Stimulated activated naive CD8-positive, alpha-beta T cell treated with anti-CD3 and anti-CD28 coated beads, Interleukin-15, amount 100 ng/mL, for 72 hours (primary cell): ENCODE measurements at regions not wholly inside any gene's neighbourhood (a gene's known extent, or its start where the extent isn't known, plus 50 kb on each side); places are given as distances from the start of the nearest gene placed in this dataset.

ENCODE experiments used
- ATAC-seq: fragments of 150-1000 bp; cut with Tn5 transposase; 2 replicates; pipeline ENCODE4 v1.10.0; 2021; ENCODE audit warnings: mild to moderate bottlenecking, moderate library complexity
- DNase-seq, 2 donors: peaks; one replicate each; pipeline ENCODE4 v3.0.0; 2021 to 2022
- H3K27ac Mint-ChIP-seq, 2 donors: one replicate each; pipeline ENCODE4 v1.8.0; 2022; ENCODE audit warnings: mild to moderate bottlenecking in 2 of 2, mixed read lengths in 2 of 2, moderate library complexity in 2 of 2
- H3K27me3 Mint-ChIP-seq: one replicate; pipeline ENCODE4 v1.8.0; 2022; ENCODE audit warnings: mixed read lengths
- H3K4me1 Mint-ChIP-seq: one replicate; pipeline ENCODE4 v1.8.0; 2022; ENCODE audit warnings: mild to moderate bottlenecking, mixed read lengths
- H3K4me3 Mint-ChIP-seq, 2 donors: one replicate each; pipeline ENCODE4 v1.8.0; 2022; ENCODE audit warnings: mild to moderate bottlenecking in 2 of 2, mixed read lengths in 2 of 2, moderate library complexity in 1 of 2
- H3K9me3 Mint-ChIP-seq, 2 donors: one replicate each; pipeline ENCODE4 v1.8.0; 2022; ENCODE audit warnings: mixed read lengths in 2 of 2

GRCh38 chr17:77880711-77881450 lies 77.6 kb upstream of the TNRC6C start:
- H3K4me3 Mint-ChIP-seq, result peak overlapping the region; percentile 77 to 81
- H3K27me3 Mint-ChIP-seq, result no peaks in the 10 kb centered on the region
- DNase-seq (no peak), ATAC-seq (peak; percentile 0)
- H3K4me1 Mint-ChIP-seq, result peaks cover 81% of the 10 kb centered on the region
- H3K27ac Mint-ChIP-seq, result peak overlapping the region in 1 of 2 donors; percentile 64
- peaks cover 5 to 6% of the 10 kb centered on the region in 2 donors for H3K9me3 Mint-ChIP-seq

DNA sequence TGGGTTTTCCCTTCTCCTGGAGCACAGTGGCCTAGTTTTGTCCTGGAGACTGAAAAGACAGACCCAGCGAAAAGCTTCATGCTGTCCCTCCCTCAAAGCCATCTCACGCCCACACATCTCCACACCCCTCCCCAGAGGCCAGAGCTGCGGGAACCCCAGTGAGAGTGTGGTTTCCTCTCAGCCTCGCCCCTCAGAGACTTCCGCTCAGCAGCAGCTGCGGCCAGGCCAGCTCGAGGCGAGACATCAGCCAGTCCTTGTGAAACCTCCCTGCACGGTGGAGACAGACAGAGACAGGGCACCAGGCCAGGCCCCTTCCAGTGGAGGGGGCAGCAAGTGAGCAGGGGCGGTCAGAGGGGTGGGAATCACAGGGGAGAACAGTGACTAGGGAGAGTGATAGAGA lies 77.0 kb upstream of the TNRC6C start:
- no peaks in the 10 kb centered on the region for H3K9me3 Mint-ChIP-seq
- H3K4me3 Mint-ChIP-seq, result peak overlapping the region; percentile 77 to 81
- DNase-seq (peak; percentile 74 to 81), ATAC-seq (peak; percentile 73)
- peaks cover 7% of the 10 kb centered on the region for H3K27me3 Mint-ChIP-seq
- H3K4me1 Mint-ChIP-seq, result peaks cover 87% of the 10 kb centered on the region
- peak overlapping the region in 1 of 2 donors; percentile 28 for H3K27ac Mint-ChIP-seq

- peak overlapping the region; percentile 91 to 98 for H3K27ac Mint-ChIP-seq
- DNase-seq, result no peak
- no peaks in the 10 kb centered on the region for H3K9me3 Mint-ChIP-seq
- no peak for ATAC-seq
- peaks cover 11% of the 10 kb centered on the region for H3K27me3 Mint-ChIP-seq
- H3K4me3 Mint-ChIP-seq, result peak overlapping the region; percentile 77 to 81
- peaks cover 92% of the 10 kb centered on the region for H3K4me1 Mint-ChIP-seq
These were observed 76.5 kb upstream of the TNRC6C start for GRCh38 chr17:77882040-77882439.

- H3K4me3 Mint-ChIP-seq, result peak overlapping the region; percentile 51 to 81
- peaks cover 15% of the 10 kb centered on the region for H3K27me3 Mint-ChIP-seq
- H3K27ac Mint-ChIP-seq, result peak overlapping the region; percentile 91 to 98
- no peaks in the 10 kb centered on the region for H3K9me3 Mint-ChIP-seq
- ATAC-seq (peak; percentile 94), DNase-seq (peak; percentile 84 to 93)
- H3K4me1 Mint-ChIP-seq, result peaks cover 92% of the 10 kb centered on the region
These were observed 75.9 kb upstream of the TNRC6C start for GRCh38 chr17:77882481-77883212.

- peak overlapping the region; percentile 91 to 98 for H3K27ac Mint-ChIP-seq
- H3K4me3 Mint-ChIP-seq, result peak overlapping the region; percentile 41 to 64
- peaks cover 15% of the 10 kb centered on the region for H3K27me3 Mint-ChIP-seq
- peaks cover 92% of the 10 kb centered on the region for H3K4me1 Mint-ChIP-seq
- DNase-seq, result no peak
- no peaks in the 10 kb centered on the region for H3K9me3 Mint-ChIP-seq
- ATAC-seq, result no peak
These were observed 75.3 kb upstream of the TNRC6C start for GRCh38 chr17:77883213-77883650.

- peak overlapping the region; percentile 89 to 94 for H3K27ac Mint-ChIP-seq
- ATAC-seq (no peak), DNase-seq (no peak)
- peak overlapping the region; percentile 64 to 66 for H3K4me3 Mint-ChIP-seq
- H3K4me1 Mint-ChIP-seq, result peaks cover 96% of the 10 kb centered on the region
- H3K9me3 Mint-ChIP-seq, result no peaks in the 10 kb centered on the region
- H3K27me3 Mint-ChIP-seq, result peaks cover 22% of the 10 kb centered on the region
These were observed 74.5 kb upstream of the TNRC6C start for GRCh38 chr17:77884019-77884418.

DNA sequence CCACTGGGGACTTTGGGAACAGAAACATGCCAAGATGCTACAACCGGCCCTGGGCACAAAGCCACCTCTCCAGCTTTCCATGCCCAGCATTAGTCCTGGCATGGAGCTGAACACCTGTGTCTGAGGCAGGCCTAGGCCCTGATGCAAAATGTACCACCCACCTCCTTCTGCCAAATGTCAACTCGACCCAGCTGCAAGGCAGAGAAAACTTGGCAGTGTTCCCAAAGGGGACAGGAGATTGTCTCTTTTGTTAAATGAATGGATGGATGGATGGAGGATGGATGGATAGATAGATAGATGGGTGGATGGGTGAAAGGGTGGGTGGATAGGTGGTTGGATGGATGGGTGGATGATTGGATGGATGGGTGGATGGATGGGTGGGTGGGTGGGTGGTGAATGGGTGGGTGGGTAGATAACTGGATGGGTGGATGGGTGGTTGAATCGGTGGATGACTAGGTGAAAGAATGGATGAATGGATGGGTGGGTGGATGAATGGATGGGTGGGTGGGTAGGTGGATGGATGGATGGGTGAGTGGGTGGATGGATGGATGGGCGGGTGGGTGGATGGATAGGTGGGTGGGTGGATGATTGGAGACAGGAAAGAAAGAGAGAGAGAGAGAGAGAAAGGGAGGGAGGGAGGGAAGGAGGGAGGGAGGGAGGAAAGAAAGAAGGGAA lies 73.4 kb upstream of the TNRC6C start:
- Mint-ChIP-seq H3K4me1 (peaks cover 89% of the 10 kb centered on the region), H3K4me3 (no peak overlapping the region), H3K9me3 (no peaks in the 10 kb centered on the region), H3K27me3 (peaks cover 28% of the 10 kb centered on the region), H3K27ac (no peak overlapping the region)
- no peak for DNase-seq
- ATAC-seq, result no peak

- no peak for ATAC-seq
- Mint-ChIP-seq H3K27me3 (peaks cover 28% of the 10 kb centered on the region), H3K27ac (peak overlapping the region in 1 of 2 donors; percentile 5), H3K4me3 (no peak overlapping the region), H3K4me1 (peaks cover 82% of the 10 kb centered on the region), H3K9me3 (no peaks in the 10 kb centered on the region)
- no peak for DNase-seq
These were observed 72.7 kb upstream of the TNRC6C start for GRCh38 chr17:77885678-77886386.

- Mint-ChIP-seq H3K27me3 (peaks cover 28% of the 10 kb centered on the region), H3K4me1 (peaks cover 76% of the 10 kb centered on the region), H3K27ac (no peak overlapping the region), H3K9me3 (no peaks in the 10 kb centered on the region), H3K4me3 (no peak overlapping the region)
- DNase-seq (no peak), ATAC-seq (no peak)
These were observed 72.1 kb upstream of the TNRC6C start for GRCh38 chr17:77886387-77886728.

DNA sequence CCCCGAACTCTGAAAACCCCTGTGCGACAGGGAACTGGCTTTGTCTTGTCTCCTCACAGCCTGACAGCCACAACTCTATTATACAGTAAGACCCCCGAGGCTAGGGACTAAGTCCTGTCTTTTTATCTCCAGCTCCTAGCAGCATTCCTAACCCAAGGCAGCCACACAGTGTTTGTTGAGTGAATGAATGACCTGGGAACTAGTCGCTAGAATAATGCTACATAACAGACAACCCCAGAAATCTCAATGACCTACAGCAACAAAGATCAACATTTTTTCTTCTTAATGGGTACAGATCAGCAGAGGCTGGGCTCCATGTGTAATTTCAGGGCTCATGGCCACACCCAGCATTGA lies 71.4 kb upstream of the TNRC6C start:
- peak overlapping the region in 1 of 2 donors; percentile 86 for H3K27ac Mint-ChIP-seq
- peaks cover 76% of the 10 kb centered on the region for H3K4me1 Mint-ChIP-seq
- no peaks in the 10 kb centered on the region for H3K9me3 Mint-ChIP-seq
- DNase-seq (no peak), ATAC-seq (no peak)
- peaks cover 28% of the 10 kb centered on the region for H3K27me3 Mint-ChIP-seq
- H3K4me3 Mint-ChIP-seq, result peak overlapping the region; percentile 88 to 89

- peak overlapping the region; percentile 88 to 89 for H3K4me3 Mint-ChIP-seq
- ATAC-seq (peak; percentile 89), DNase-seq (peak; percentile 45 to 56)
- H3K4me1 Mint-ChIP-seq, result peaks cover 76% of the 10 kb centered on the region
- no peaks in the 10 kb centered on the region for H3K9me3 Mint-ChIP-seq
- H3K27ac Mint-ChIP-seq, result peak overlapping the region; percentile 54 to 86
- H3K27me3 Mint-ChIP-seq, result peaks cover 28% of the 10 kb centered on the region
These were observed 70.8 kb upstream of the TNRC6C start for GRCh38 chr17:77887464-77888241.

DNA sequence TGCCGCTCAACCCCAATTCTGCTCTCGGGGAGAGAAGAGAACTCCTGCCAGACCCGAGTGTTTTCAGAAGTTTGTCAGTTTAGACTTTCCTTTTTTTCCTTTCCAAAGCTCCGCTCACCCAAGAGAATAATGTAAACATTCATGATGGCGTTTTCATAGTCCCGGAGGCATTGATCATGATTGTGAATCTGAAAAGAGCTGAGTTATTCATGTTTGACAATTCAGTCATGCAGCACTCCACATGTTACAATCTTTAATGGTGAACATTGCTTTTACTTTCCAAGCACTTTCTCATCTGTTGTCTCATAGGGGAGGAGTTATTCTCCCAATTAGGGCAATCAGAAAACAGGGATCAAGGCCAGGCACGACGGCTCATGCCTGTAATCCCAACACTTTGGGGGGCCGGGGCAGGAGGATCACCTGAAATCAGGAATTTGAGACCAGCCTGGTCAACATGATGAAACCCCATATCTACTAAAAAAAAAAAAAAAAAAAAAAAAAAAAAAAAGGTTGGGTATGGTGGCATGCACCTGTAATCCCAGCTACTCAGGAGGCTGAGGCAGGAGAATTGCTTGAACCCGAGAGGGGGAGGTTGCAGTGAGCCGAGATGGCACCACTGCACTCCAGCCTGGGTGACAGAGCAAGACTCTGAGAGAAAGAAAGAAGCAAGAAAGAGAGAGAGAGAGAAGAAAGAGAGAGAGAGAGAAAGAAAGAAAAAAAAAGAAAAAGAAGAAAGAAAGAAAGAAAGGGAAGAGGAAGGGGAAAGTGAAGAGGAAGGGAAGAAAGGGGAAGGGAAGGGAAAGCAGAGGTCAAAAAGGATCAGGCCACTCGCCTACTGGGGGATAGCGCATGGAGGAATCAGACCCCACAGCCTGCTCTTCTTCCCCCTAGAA lies 70.0 kb upstream of the TNRC6C start:
- peak overlapping the region; percentile 54 to 69 for H3K27ac Mint-ChIP-seq
- H3K4me1 Mint-ChIP-seq, result peaks cover 76% of the 10 kb centered on the region
- no peaks in the 10 kb centered on the region for H3K9me3 Mint-ChIP-seq
- ATAC-seq (peak; percentile 4), DNase-seq (no peak)
- H3K4me3 Mint-ChIP-seq, result peak overlapping the region; percentile 88 to 89
- peaks cover 28% of the 10 kb centered on the region for H3K27me3 Mint-ChIP-seq

DNA sequence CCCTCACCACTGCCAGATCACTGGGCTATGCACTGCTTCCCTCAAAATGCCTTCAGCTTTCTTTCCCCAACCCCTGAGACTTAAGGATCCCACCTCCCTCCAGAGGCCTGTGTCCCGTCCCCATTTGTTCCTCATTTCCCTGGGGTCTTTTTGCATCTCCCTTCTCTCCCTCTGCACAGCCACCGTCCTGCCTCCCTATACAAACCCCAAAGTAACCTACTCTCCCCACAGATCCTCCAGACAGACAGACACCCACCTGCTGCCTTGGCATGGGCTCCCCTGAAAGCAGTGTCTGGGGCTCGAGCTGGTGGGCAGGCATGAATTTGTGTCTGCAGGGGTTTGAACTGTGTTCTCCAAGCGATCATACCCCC lies 69.4 kb upstream of the TNRC6C start:
- Mint-ChIP-seq H3K27me3 (peaks cover 28% of the 10 kb centered on the region), H3K4me1 (peaks cover 76% of the 10 kb centered on the region), H3K9me3 (no peaks in the 10 kb centered on the region), H3K4me3 (no peak overlapping the region), H3K27ac (peak overlapping the region in 1 of 2 donors; percentile 30)
- DNase-seq (no peak), ATAC-seq (no peak)
